Activated T-cell treated with anti-CD3 and anti-CD28 coated beads, Interleukin-2, amount 50 U/mL, for 72 hours (primary cell): ENCODE measurements at regions not wholly inside any gene's neighbourhood (a gene's known extent, or its start where the extent isn't known, plus 50 kb on each side); places are given as distances from the start of the nearest gene placed in this dataset.

ENCODE experiments used
- ATAC-seq, 2 donors: fragments of 150-1000 bp; cut with Tn5 transposase; replicated peaks in 1 of 2; 2 replicates each; pipeline ENCODE4 v1.10.0; 2021; ENCODE audit warnings: moderate library complexity in 2 of 2, mild to moderate bottlenecking in 1 of 2
- DNase-seq, 2 donors: peaks; one replicate each; pipeline ENCODE4 v3.0.0; 2021 to 2022; ENCODE audit warnings: mixed read lengths in 1 of 2
- H3K27ac Mint-ChIP-seq: one replicate; pipeline ENCODE4 v1.8.0; 2022; ENCODE audit warnings: mild to moderate bottlenecking, moderate library complexity, mixed read lengths
- H3K27me3 Mint-ChIP-seq: one replicate; pipeline ENCODE4 v1.8.0; 2022; ENCODE audit warnings: low read depth, mixed read lengths
- H3K36me3 Mint-ChIP-seq, 2 donors: one replicate each; pipeline ENCODE4 v1.8.0; 2022; ENCODE audit warnings: mixed read lengths in 2 of 2, mild to moderate bottlenecking in 1 of 2; ENCODE audit not compliant: insufficient read depth in 2 of 2
- H3K4me1 Mint-ChIP-seq: one replicate; pipeline ENCODE4 v1.8.0; 2022; ENCODE audit warnings: low read depth, mixed read lengths
- H3K4me3 Mint-ChIP-seq, 2 donors: one replicate each; pipeline ENCODE4 v1.8.0; 2022; ENCODE audit warnings: mild to moderate bottlenecking in 2 of 2, mixed read lengths in 2 of 2, moderate library complexity in 2 of 2
- H3K9me3 Mint-ChIP-seq, 2 donors: one replicate each; pipeline ENCODE4 v1.8.0; 2022; ENCODE audit warnings: mixed read lengths in 2 of 2

GRCh38 chr11:116513278-116513823, 259.4 kb downstream of the BUD13 start:
- Mint-ChIP-seq H3K4me1 (no peaks in the 10 kb centered on the region), H3K27me3 (peaks cover 12% of the 10 kb centered on the region), H3K4me3 (no peak overlapping the region), H3K9me3 (no peaks in the 10 kb centered on the region), H3K27ac (no peak overlapping the region), H3K36me3 (no peaks in the 10 kb centered on the region)
- DNase-seq (no peak), ATAC-seq (no peak)

GRCh38 chr11:116512841-116513240, 259.9 kb downstream of the BUD13 start:
- no peak overlapping the region for H3K27ac Mint-ChIP-seq
- no peaks in the 10 kb centered on the region for H3K4me1 Mint-ChIP-seq
- DNase-seq (no peak), ATAC-seq (no peak)
- no peaks in the 10 kb centered on the region for H3K9me3 Mint-ChIP-seq
- H3K4me3 Mint-ChIP-seq = no peak overlapping the region
- H3K36me3 Mint-ChIP-seq = no peaks in the 10 kb centered on the region
- peaks cover 10% of the 10 kb centered on the region for H3K27me3 Mint-ChIP-seq

GRCh38 chr11:116511684-116512083, 261.1 kb downstream of the BUD13 start:
- no peak for ATAC-seq
- no peaks in the 10 kb centered on the region for H3K36me3 Mint-ChIP-seq

GRCh38 chr11:116510886-116511650, 261.7 kb downstream of the BUD13 start:
- peaks cover 20% of the 10 kb centered on the region for H3K27me3 Mint-ChIP-seq
- no peak overlapping the region for H3K27ac Mint-ChIP-seq
- H3K36me3 Mint-ChIP-seq = no peaks in the 10 kb centered on the region
- H3K9me3 Mint-ChIP-seq = no peaks in the 10 kb centered on the region
- DNase-seq (no peak), ATAC-seq (no peak)
- no peaks in the 10 kb centered on the region for H3K4me1 Mint-ChIP-seq
- no peak overlapping the region for H3K4me3 Mint-ChIP-seq

More at GRCh38 chr11:116511684-116512083, 261.1 kb downstream of the BUD13 start:
- Mint-ChIP-seq H3K27me3 (peaks cover 15% of the 10 kb centered on the region), H3K4me1 (no peaks in the 10 kb centered on the region), H3K9me3 (no peaks in the 10 kb centered on the region), H3K4me3 (no peak overlapping the region), H3K27ac (no peak overlapping the region)
- DNase-seq = no peak

- H3K36me3 Mint-ChIP-seq = no peaks in the 10 kb centered on the region
- no peak overlapping the region for H3K4me3 Mint-ChIP-seq
- ATAC-seq = no peak
- no peak for DNase-seq
- H3K27me3 Mint-ChIP-seq = peaks cover 28% of the 10 kb centered on the region
- no peaks in the 10 kb centered on the region for H3K9me3 Mint-ChIP-seq
- H3K27ac Mint-ChIP-seq = no peak overlapping the region
- H3K4me1 Mint-ChIP-seq = no peaks in the 10 kb centered on the region
Measured at GRCh38 chr11:116510166-116510565, 262.6 kb downstream of the BUD13 start.

- DNase-seq (no peak), ATAC-seq (no peak)
- H3K36me3 Mint-ChIP-seq = no peaks in the 10 kb centered on the region
- H3K4me1 Mint-ChIP-seq = no peaks in the 10 kb centered on the region
- H3K27me3 Mint-ChIP-seq = peaks cover 31% of the 10 kb centered on the region
- no peak overlapping the region for H3K27ac Mint-ChIP-seq
- no peak overlapping the region for H3K4me3 Mint-ChIP-seq
- no peaks in the 10 kb centered on the region for H3K9me3 Mint-ChIP-seq
Measured at GRCh38 chr11:116509551-116509950, 263.2 kb downstream of the BUD13 start.

- ATAC-seq (no peak), DNase-seq (no peak)
- no peaks in the 10 kb centered on the region for H3K9me3 Mint-ChIP-seq
- H3K4me1 Mint-ChIP-seq = no peaks in the 10 kb centered on the region
- H3K27ac Mint-ChIP-seq = no peak overlapping the region
- peaks cover 46% of the 10 kb centered on the region for H3K27me3 Mint-ChIP-seq
- no peak overlapping the region for H3K4me3 Mint-ChIP-seq
- no peaks in the 10 kb centered on the region for H3K36me3 Mint-ChIP-seq
Measured at GRCh38 chr11:116507849-116508695, 264.7 kb downstream of the BUD13 start.

- DNase-seq (no peak), ATAC-seq (no peak)
- Mint-ChIP-seq H3K4me3 (no peak overlapping the region), H3K36me3 (no peaks in the 10 kb centered on the region), H3K27ac (no peak overlapping the region), H3K27me3 (peaks cover 56% of the 10 kb centered on the region), H3K4me1 (no peaks in the 10 kb centered on the region), H3K9me3 (no peaks in the 10 kb centered on the region)
Measured at GRCh38 chr11:116507016-116507415, 265.8 kb downstream of the BUD13 start.

- Mint-ChIP-seq H3K9me3 (no peaks in the 10 kb centered on the region), H3K27ac (no peak overlapping the region), H3K27me3 (peaks cover 63% of the 10 kb centered on the region), H3K36me3 (no peaks in the 10 kb centered on the region), H3K4me3 (no peak overlapping the region), H3K4me1 (no peaks in the 10 kb centered on the region)
- ATAC-seq (no peak), DNase-seq (no peak)
Measured at GRCh38 chr11:116506263-116506825, 266.4 kb downstream of the BUD13 start.

GRCh38 chr11:116505298-116506262, 267.2 kb downstream of the BUD13 start:
- H3K27me3 Mint-ChIP-seq = peaks cover 71% of the 10 kb centered on the region

GRCh38 chr11:116504541-116505297, 268.1 kb downstream of the BUD13 start:
- Mint-ChIP-seq H3K9me3 (no peaks in the 10 kb centered on the region), H3K36me3 (no peaks in the 10 kb centered on the region), H3K4me3 (no peak overlapping the region), H3K27me3 (peaks cover 79% of the 10 kb centered on the region), H3K27ac (no peak overlapping the region), H3K4me1 (no peaks in the 10 kb centered on the region)
- ATAC-seq (no peak), DNase-seq (no peak)

More at GRCh38 chr11:116505298-116506262, 267.2 kb downstream of the BUD13 start:
- Mint-ChIP-seq H3K4me1 (no peaks in the 10 kb centered on the region), H3K9me3 (no peaks in the 10 kb centered on the region), H3K4me3 (no peak overlapping the region), H3K36me3 (no peaks in the 10 kb centered on the region), H3K27ac (no peak overlapping the region)
- DNase-seq = no peak
- no peak for ATAC-seq
